Esophagus squamous epithelium (tissue), 5 donors: ENCODE measurements at regions not wholly inside any gene's neighbourhood (a gene's known extent, or its start where the extent isn't known, plus 50 kb on each side); places are given as distances from the start of the nearest gene placed in this dataset.

ENCODE experiments used
- DNase-seq: peaks from one replicate; lab custom pipeline; 2025; lab: John Stamatoyannopoulos, UW
- H3K27ac ChIP-seq, 4 donors: fragments of 200-600 bp; sonication (generic); one replicate each; pipeline ENCODE4 v1.5.1; 2016 to 2019; ENCODE audit warnings: mild to moderate bottlenecking in 1 of 4
- H3K27me3 ChIP-seq, 4 donors: fragments of 200-600 bp; sonication (generic); 1 replicate in 3 of 4; 2 replicates in 1 of 4; pipeline versions ENCODE4 v1.5.1 to v1.6.0; 2017 to 2021; ENCODE audit warnings: antibody characterized with exemption in 1 of 4
- H3K36me3 ChIP-seq, 3 donors: fragments of 200-600 bp; sonication (generic); one replicate each; pipeline ENCODE4 v1.5.1; 2016 to 2019
- H3K4me1 ChIP-seq, 3 donors: fragments of 200-600 bp; sonication (generic); one replicate each; pipeline ENCODE4 v1.5.1; 2017 to 2019
- H3K4me3 ChIP-seq, 4 donors: fragments of 200-600 bp; sonication (generic); 1 replicate in 3 of 4; 2 replicates in 1 of 4; pipeline ENCODE4 v1.5.1; 2016 to 2019; ENCODE audit warnings: mild to moderate bottlenecking in 2 of 4, moderate library complexity in 1 of 4
- H3K9me3 ChIP-seq, 3 donors: fragments of 200-600 bp; sonication (generic); one replicate each; pipeline ENCODE4 v1.5.1; 2016 to 2019
- CTCF ChIP-seq, 6 experiments: fragments of 450-650 bp in 4 of 6; fragments of 200-600 bp in 2 of 6; sonication (generic) in 2 of 6; IDR thresholded peaks; one replicate each; pipeline ENCODE4 v1.5.1; 2016 to 2019; ENCODE audit warnings: antibody characterized with exemption in 6 of 6, mild to moderate bottlenecking in 4 of 6, moderate library complexity in 4 of 6
- POLR2A ChIP-seq, 4 donors: fragments of 450-650 bp; IDR thresholded peaks; one replicate each; pipeline ENCODE4 v1.6.1; 2017; ENCODE audit warnings: antibody characterized with exemption in 4 of 4, mild to moderate bottlenecking in 4 of 4, moderate library complexity in 3 of 4
- WGBS, 2 donors: methylation state at CpG; one replicate each; pipeline ENCODE4 v1.1.5; 2018; 5-methylcytosine and 5-hydroxymethylcytosine counted together
- intact Hi-C: fragments of 100-400 bp; cut with DNase I; formaldehyde crosslinking; loops from one replicate; pipeline ENCODE4 v1.15.0; 2022
- donor health status: DM: yes; HTN: yes; CAD: no.

- no peaks in the 10 kb centered on the region for H3K27me3 ChIP-seq
- no peak for TF ChIP-seq CTCF (IDR thresholded peaks at IDR 0.05)
- no peak for TF ChIP-seq POLR2A (IDR thresholded peaks at IDR 0.05)
- H3K27ac ChIP-seq = no peak overlapping the region
- no peaks in the 10 kb centered on the region for H3K4me1 ChIP-seq
- no peaks in the 10 kb centered on the region for H3K9me3 ChIP-seq
- H3K36me3 ChIP-seq = no peaks in the 10 kb centered on the region
- 71 to 79% methylated on average over 6 of the region's 6 CpGs for WGBS, 2 donors
- DNase-seq = no peak
- no peak overlapping the region for H3K4me3 ChIP-seq
- intact Hi-C loops = no loop called here
Observed at GRCh38 chr3:5735896-5736295, 548.4 kb downstream of the EDEM1 start.

GRCh38 chr3:5739299-5739935, 551.9 kb downstream of the EDEM1 start:
- TF ChIP-seq POLR2A (IDR thresholded peaks at IDR 0.05) (no peak), CTCF (IDR thresholded peaks at IDR 0.05) (no peak)
- H3K4me3 ChIP-seq = no peak overlapping the region
- H3K9me3 ChIP-seq = no peaks in the 10 kb centered on the region
- 61 to 91% methylated on average over 3 of the region's 3 CpGs for WGBS, 2 donors
- no peaks in the 10 kb centered on the region for H3K27me3 ChIP-seq
- no peak overlapping the region for H3K27ac ChIP-seq
- H3K4me1 ChIP-seq = no peaks in the 10 kb centered on the region
- no peaks in the 10 kb centered on the region for H3K36me3 ChIP-seq
- DNase-seq = no peak
- intact Hi-C loops = no loop called here

DNA sequence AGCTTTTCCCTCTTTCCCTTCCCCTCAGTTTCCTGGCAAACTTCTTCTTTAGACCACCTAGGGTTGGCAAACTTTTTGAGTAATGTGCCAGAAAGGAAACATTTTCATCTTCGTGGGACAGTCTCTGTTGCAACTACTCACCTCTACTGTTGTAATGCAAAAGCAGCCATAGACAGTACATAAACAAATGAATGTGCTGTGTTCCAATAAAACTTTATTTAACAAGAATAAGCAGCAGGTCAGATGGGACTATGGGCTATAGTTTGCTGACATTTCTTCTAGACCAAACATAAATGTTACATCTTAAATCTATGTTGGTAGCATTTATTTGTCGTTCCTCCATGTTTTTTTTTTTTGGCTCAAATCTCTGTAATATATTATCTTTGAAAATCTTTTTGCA, 552.4 kb downstream of the EDEM1 start:
- 50 to 69% methylated on average over 2 of the region's 2 CpGs for WGBS, 2 donors
- Histone ChIP-seq H3K36me3 (no peaks in the 10 kb centered on the region), H3K9me3 (no peaks in the 10 kb centered on the region), H3K27me3 (no peaks in the 10 kb centered on the region), H3K4me3 (no peak overlapping the region), H3K27ac (no peak overlapping the region), H3K4me1 (no peaks in the 10 kb centered on the region)
- intact Hi-C loops = no loop called here
- TF ChIP-seq CTCF (IDR thresholded peaks at IDR 0.05) (no peak), POLR2A (IDR thresholded peaks at IDR 0.05) (no peak)
- no peak for DNase-seq

DNA sequence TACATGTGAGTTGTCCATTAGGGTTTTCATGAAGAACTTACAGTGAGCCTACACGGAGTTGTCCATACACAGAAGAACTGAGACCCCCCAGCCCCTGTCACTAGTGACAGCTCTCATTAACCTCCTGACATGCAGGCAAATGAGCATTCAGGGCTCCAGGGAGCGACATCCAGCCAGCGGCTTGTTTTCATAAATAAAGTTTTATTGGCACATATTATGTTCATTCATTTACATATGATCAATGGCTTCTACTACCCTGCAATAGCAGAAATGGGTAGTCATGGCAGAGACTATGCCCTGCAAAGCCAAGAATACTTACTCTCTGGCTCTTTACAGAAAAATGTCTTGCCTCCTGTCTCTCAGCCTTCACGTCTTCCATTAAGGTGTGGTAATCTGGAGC, 553.5 kb downstream of the EDEM1 start:
- Histone ChIP-seq H3K4me3 (no peak overlapping the region), H3K4me1 (no peaks in the 10 kb centered on the region), H3K27ac (no peak overlapping the region), H3K27me3 (no peaks in the 10 kb centered on the region), H3K9me3 (no peaks in the 10 kb centered on the region), H3K36me3 (no peaks in the 10 kb centered on the region)
- 78 to 80% methylated on average over 4 of the region's 4 CpGs for WGBS, 2 donors
- intact Hi-C loops = no loop called here
- TF ChIP-seq CTCF (IDR thresholded peaks at IDR 0.05) (no peak), POLR2A (IDR thresholded peaks at IDR 0.05) (no peak)
- DNase-seq = no peak

DNA sequence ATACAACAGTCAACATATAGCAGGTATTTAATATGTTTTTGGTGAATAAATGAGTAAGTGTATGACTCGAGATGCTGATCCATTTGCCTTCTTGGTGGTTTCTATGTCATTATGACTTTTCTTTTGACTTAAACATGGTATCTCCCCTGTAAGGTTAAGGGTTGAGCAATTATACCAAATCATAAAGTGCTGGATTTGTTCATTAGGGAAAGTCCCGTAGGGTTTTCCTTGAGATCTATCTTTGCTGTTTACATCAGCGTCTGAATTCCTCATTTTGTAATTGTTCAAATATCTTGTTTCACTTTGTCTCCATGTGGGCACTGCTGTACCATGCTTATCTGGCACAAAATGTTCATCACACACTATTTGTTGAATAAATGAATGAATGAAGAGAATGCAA, 562.6 kb downstream of the EDEM1 start:
- Histone ChIP-seq H3K27ac (no peak overlapping the region), H3K9me3 (no peaks in the 10 kb centered on the region), H3K4me3 (no peak overlapping the region), H3K36me3 (no peaks in the 10 kb centered on the region), H3K27me3 (no peaks in the 10 kb centered on the region), H3K4me1 (no peaks in the 10 kb centered on the region)
- TF ChIP-seq CTCF (IDR thresholded peaks at IDR 0.05) = no peak
- TF ChIP-seq POLR2A (IDR thresholded peaks at IDR 0.05) = no peak
- intact Hi-C loops = no loop called here
- WGBS, 2 donors = 63 to 74% methylated on average over 3 of the region's 3 CpGs
- no peak for DNase-seq
